GM18507 (cell line): ENCODE measurements at regions not wholly inside any gene's neighbourhood (a gene's known extent, or its start where the extent isn't known, plus 50 kb on each side); places are given as distances from the start of the nearest gene placed in this dataset.

Experiments
- DNase-seq: peaks from one replicate; pipeline ENCODE4 v3.0.0; 2011; ENCODE audit warnings: low read depth; ENCODE audit not compliant: insufficient read length; ENCODE audit errors: extremely low spot score
- FAIRE-seq: peaks from 2 replicates; lab custom pipeline; 2011; peaks lifted over from hg19 to GRCh38; lab: Jason Lieb, UNC

DNA sequence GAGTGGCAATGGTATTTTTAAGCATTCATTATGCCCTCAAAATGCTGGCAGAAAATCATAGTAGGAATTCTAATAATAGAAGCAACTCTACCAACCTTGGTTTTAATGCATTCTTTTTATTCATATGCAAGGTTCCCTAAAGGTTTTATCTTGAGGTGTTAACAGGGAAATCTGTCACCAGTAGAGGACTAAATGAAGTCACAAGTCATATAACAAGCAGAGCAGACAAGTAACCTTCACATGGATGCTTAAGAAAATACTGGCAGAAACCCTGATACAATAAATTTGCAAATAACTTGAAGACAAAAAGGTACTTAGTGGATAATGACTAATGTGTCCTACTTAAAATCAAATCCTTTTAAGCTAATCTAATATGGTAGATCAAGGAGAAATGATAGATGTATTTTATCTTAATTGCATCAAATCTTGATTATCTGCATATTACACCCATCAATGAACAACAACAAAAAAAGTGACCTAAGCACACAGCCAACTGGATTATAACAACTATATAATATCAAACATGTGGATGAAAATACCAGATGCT is 73.3 kb downstream of the RFC3 start:
- FAIRE-seq (no peak), DNase-seq (no peak)

DNA sequence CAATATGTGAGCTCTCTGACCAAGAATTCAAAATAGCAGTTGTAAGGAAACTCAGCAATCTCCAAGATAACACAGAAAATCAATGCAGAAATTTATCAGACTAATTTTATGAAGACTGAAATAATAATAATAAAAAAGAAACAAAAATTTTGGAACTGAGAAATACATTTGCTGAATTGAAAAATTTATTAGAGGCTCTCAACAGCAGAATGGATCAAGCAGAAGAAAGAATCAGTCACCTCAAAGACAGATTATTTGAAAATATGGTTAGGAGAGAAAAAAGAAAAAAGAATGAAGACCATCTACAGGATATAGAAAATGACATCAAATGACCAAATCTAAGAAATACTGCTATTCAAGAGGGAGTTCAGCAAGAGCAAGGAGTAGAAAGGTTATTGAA is 75.6 kb downstream of the RFC3 start:
- DNase-seq (no peak), FAIRE-seq (no peak)

DNA sequence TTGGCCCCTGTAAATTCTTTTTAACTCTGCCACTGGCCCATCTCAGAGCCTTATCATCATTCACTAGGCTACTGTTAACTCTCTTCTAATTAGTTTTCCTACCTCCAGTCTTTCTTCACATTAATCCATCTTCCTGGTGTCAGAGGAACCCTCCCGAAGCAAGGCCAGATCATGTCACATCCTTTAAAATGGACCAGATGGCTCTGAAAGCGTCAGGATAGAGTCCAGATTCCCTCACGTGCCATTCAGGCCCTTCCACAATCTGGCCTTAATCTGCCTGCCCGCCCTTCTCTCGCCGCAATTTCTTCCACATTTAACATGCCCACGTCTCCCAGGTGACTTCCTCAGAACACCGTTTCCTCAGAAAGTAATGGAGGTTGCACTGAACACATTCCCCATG is 86.5 kb downstream of the RFC3 start:
- DNase-seq (no peak), FAIRE-seq (no peak)

- FAIRE-seq, result no peak
Observed at GRCh38 chr13:33908116-33908515, 90.2 kb downstream of the RFC3 start.

DNA sequence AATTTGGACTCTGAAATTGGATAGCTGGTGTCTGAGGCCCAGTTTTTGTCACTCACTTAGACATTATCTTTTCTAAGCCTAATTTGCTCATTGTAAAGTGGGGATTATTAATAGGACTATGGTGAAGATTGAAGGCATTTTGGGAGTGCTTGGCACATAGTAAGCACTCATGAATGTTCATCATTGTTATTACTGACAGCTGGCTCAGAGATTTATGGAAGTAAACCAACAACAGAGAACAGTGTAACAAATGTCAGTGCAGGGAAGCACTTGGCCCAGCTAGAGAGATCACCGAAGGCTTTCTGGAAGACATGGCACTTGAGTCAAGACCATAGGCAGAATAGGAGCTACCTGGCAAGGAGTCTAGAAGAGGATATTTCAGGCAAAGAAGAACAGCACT is 92.3 kb downstream of the RFC3 start:
- DNase-seq, result no peak
- FAIRE-seq, result no peak

More at GRCh38 chr13:33908116-33908515, 90.2 kb downstream of the RFC3 start:
- no peak for DNase-seq

- no peak for FAIRE-seq
Observed at GRCh38 chr13:33911521-33911920, 93.6 kb downstream of the RFC3 start.

DNA sequence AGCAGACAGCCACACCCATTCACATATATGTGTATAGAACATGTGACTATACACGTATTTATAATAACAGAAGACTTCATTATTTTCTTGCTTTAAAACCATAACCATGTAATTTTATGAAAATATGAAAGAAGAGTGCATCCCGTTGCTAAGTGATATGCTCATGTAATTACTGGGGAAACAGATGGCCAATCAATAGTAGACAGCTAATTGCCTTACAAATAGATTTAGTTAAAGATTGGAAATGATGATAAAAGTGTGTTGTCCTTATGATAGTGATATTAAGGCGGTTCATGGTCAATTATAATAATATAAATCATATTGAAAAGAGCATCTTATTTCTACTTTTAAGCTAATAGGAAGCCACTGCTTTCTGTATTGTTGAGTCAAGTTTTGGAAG is 95.9 kb downstream of the RFC3 start:
- FAIRE-seq, result no peak
- no peak for DNase-seq

More at GRCh38 chr13:33911521-33911920, 93.6 kb downstream of the RFC3 start:
- no peak for DNase-seq

GRCh38 chr13:33917190-33917589 is 99.2 kb downstream of the RFC3 start:
- no peak for FAIRE-seq
- no peak for DNase-seq

DNA sequence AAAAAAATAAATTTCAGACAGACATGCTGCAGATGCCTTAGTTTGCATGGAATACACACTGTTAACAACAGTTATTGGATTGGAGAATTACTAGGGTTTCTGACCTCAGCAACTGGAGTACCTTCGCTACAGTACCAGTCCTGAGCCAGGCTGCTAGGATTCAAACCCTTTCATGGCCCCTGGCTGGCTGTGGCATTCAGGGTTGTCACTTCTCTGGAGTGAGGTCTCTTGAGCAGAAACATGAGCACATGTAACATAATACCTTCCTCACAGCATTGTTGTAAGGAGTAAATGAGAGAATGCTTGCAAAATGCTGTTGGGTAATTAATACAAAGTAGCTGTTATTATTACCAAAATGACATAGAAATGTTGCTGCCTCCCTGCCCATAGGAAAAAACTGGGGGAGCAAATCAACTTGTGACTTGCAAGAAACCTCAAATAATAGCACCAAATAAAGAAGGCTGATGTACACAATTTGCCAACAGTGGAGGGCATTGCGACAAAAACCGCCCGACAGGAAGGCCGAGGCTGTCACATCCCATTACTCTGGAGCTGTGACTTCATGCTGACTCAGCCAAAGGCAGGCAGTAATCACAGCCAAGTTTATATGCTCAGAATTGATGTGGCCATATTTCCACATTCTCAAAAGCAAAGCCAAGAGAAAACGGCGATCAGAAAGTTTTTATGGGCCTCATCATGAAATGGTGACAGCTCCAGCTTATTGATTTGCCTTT is 100.4 kb downstream of the RFC3 start:
- no peak for DNase-seq
- FAIRE-seq, result no peak

- DNase-seq, result no peak
- FAIRE-seq, result no peak
Observed at GRCh38 chr13:33919120-33919519, 101.2 kb downstream of the RFC3 start.

GRCh38 chr13:33925563-33925962 is 107.6 kb downstream of the RFC3 start:
- FAIRE-seq (no peak), DNase-seq (no peak)

DNA sequence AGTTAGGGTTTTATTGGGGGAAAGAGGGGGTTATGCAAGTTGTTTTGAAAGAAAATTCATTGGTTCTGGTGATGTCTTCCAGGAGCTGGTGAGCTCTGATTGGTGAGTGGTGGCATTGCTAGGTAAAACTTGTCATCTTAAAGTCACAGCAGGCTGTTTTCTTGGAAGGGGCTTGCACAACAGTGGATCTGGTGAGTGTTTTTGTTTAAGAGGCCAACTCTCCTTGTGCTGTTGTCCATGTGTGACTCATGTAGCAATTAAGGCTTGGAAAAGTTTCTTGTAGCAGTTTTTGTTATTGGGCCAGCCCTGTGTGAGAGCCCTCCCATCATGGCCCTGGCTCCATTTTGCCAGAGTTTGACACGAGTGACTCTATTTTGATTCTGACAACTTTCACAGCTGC is 109.4 kb downstream of the RFC3 start:
- FAIRE-seq (no peak), DNase-seq (no peak)

GRCh38 chr13:33931397-33932311 is 113.7 kb downstream of the RFC3 start:
- FAIRE-seq (peak; percentile 74), DNase-seq (peak; percentile 0)

DNA sequence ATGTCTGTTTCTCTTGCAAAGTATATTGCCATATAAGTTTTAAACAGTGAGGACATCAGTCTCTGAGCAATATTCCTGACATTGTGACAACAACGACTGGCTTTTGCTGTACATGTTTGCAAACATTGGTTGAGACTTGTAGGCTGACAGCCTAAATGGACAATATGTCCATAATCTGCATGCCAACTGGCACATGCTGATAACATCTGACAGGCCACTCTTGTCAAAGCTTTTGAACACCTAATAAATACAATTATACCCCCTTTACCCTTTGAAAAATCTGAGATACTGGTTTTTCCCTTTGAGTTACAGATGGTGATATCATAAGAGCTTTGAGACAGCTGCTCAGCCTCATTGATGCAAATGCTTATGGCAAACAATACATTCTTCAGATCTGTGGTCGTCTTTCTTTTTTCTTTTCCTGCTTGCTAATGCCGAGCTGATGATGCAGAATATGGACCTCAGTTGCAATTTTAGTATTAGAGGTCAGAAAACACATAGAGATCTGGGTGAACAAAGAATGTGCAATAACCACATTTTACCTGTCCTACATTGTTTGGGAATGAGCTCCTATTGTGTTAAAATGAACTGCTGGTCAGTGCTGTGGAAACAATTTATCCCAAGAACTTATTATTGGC is 114.9 kb downstream of the RFC3 start:
- FAIRE-seq (no peak), DNase-seq (no peak)

DNA sequence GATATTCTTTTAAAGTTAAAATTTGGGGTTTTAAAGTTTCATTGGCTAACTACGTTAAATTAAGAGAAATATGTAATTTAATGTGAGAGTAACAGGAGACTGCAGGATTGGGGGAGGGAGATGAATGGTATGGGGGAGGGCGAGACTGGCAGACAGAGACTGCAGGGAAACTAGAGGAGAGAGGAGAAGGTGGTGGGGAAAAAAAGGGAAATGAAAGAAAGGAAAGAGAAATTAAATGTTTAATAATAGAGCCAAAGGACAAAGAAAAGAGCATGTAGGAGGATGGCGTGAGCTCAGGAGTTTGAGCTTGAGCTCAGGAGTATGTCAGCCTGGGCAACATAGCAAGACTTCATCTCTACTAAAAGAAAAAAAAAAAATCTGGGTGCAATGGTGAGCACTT is 115.9 kb downstream of the RFC3 start:
- DNase-seq (no peak), FAIRE-seq (no peak)

DNA sequence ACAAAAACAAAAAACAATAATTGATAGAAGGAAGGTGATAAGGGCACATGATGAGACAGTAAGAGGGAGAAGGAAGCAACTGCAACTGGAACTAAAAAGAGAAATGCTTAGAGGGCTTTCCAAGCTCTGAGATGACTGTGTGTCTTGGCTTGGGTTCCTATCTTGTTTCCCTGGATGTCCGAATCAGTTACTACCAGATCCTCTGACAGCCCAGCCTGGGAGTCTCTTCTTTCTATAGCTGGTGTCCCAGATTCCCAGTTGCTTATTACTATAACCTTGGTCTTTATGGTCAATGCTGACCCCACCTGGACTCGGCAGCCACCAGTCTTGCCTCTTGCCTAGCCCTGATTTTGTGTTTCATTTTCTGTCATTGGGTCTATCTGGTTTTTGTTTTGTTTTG is 116.4 kb downstream of the RFC3 start:
- no peak for FAIRE-seq
- no peak for DNase-seq

GRCh38 chr13:33934951-33935371 is 117.0 kb downstream of the RFC3 start:
- no peak for FAIRE-seq
- DNase-seq, result no peak

DNA sequence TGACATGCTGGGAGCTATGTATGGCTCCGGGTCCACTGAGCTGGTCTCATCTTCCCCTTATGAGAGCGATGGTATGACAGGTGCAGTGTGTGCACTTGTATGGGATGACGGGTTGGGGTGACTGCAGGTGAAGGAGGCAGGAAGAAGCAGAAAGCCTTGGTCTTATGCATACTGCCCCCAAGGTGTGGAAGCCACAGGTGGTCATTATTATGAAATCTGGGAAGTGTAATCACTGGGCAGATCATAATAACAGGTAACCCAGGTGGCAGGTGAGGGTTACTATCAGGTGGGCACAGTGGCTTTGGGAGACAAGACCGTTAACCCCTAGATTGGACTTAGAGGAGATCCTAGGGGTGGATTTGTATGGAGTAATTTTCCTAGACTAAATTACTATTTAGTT is 118.0 kb downstream of the RFC3 start:
- DNase-seq, result no peak
- no peak for FAIRE-seq

DNA sequence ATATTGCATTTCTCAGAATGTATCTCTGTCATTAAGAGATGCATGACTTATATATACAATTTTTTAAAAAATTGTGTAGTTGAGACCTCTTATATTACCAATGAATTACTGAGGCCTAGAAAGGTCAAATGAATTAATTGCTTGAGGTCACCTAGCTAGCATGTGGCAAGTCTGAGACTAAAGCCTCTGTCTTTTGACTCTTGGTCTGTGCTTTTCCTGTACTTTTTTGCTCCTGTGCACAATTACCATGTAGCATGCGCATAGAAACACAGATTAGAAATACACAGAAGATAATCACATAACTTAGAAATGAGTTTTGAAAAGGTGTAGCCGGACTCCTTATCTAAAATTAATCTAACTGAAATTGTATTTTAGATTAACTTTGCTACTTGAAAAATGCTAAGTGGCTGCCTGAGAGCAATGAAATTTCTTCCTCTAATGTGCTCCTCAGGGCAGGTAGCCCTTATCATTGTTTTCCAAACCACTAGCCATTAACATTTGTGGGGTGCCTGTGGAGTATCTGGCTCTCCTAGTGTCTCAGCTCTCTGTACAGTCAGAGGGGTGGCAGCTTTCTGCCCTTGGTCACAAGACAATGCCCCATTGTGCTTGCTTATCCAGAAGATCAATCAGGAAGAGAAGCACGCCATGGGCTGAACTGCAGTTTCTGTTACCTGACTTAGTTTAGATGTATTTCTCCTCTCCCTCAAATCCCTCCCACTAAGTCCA is 119.6 kb downstream of the RFC3 start:
- FAIRE-seq (no peak), DNase-seq (no peak)
